M059J (cell line): ENCODE measurements at regions not wholly inside any gene's neighbourhood (a gene's known extent, or its start where the extent isn't known, plus 50 kb on each side); places are given as distances from the start of the nearest gene placed in this dataset.
"Not testable (repeated sequence)": the region's sequence is repeated elsewhere in the genome, so short reads cannot be mapped to it uniquely, and the experiment has no call there.

Experiments used
- DNase-seq: peaks from one replicate; pipeline ENCODE4 v3.0.0-alpha.2; 2012; ENCODE audit warnings: low read depth

DNA sequence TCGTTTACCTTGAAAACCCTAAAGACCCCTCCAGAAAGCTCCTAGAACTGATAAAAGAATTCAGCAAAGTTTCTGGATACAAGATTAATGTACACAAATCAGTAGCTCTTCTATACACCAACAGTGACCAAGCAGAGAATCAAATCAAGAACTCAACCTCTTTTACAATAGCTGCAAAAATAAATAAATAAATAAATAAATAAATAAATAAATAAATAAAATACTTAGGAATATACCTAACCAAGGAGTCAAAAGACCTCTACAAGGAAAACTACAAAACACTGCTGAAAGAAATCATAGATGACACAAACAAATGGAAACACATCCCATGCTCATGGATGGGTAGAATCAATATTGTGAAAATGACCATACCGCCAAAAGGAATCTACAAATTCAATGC lies 186.8 kb upstream of the EOLA2 start:
- DNase-seq: not testable (repeated sequence)

DNA sequence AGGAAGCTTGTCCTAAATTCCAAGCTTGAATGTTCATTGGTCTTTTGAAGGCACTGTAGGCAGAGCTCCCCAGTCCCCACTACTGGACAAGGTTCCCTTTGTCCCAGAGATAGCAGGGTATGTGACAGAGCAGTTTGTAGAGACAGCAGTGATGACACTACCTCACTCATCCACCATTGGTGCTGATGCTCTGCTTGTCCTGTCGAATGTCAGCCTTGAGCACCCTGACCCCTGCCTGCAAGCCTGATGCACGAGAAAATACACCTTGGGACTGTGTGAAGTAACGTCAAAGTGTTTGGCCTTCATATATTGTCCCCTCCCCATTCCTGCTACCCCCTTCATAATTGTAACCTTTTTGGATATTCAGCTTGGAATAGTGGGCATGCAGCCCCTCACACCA lies 188.9 kb upstream of the EOLA2 start:
- no peak for DNase-seq

DNA sequence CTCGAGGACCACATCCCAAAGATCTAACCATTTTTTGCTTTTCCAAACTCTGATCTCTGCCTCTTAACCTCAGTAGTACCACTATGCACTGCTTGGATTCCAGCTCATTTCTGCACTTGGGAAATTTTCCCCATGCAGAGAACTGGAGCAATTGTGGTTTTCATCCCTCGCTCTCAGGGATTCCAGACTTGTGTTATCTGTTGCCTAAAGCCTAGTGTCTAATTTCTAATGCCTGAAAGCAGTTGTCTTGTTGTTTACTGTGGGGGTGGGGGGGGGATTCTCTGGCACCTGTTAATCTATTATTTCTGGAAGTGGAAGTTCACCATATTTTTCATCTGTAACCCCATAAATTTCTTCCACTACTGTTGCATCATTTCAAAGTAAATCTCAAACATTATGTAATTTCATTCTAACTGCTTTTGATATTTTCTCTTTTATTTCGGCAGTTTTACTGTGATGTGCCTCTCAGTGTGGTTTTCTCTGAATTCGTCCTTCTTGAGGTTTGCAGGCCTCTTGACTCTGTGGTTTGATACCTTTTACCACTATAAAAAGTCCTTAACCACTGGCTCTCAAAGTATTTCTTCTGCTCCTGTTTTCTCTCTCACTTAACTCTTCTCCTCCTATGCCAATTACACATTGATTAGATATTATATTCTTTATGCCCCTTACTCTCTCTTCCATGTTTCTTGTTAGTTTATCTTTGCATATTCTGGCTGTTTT lies 205.6 kb upstream of the EOLA2 start:
- peak; percentile 53 for DNase-seq

DNA sequence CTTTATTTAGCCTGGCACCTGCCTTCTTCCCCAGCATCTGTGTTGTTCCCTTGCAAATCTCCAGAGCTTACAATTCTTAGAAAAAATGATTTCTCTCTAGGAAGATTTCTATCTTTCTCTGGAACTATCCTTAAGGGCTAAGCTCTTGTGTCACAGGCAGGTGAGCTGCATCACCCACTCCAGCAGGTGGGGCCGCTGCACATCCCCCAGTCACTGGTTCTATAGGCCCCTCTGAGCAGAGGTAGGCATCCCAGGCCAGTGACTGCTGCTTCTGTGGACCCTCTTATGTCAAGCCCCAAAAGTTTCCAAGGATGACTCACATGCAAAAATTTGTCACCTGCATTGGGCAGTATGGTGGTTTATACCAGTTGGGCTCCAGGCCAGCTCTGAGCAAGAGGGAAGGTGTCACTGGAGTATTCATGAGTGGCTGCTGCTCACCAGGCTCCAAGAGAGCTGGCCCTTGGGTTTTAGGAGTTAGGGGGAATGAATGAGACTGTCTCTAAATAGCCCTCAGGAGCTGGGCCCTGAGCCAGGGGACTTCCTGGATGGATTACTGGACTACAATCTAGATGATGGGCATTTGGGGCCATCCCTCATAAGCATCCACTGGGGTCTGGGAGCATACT lies 208.1 kb upstream of the EOLA2 start:
- peak; percentile 72 for DNase-seq

DNA sequence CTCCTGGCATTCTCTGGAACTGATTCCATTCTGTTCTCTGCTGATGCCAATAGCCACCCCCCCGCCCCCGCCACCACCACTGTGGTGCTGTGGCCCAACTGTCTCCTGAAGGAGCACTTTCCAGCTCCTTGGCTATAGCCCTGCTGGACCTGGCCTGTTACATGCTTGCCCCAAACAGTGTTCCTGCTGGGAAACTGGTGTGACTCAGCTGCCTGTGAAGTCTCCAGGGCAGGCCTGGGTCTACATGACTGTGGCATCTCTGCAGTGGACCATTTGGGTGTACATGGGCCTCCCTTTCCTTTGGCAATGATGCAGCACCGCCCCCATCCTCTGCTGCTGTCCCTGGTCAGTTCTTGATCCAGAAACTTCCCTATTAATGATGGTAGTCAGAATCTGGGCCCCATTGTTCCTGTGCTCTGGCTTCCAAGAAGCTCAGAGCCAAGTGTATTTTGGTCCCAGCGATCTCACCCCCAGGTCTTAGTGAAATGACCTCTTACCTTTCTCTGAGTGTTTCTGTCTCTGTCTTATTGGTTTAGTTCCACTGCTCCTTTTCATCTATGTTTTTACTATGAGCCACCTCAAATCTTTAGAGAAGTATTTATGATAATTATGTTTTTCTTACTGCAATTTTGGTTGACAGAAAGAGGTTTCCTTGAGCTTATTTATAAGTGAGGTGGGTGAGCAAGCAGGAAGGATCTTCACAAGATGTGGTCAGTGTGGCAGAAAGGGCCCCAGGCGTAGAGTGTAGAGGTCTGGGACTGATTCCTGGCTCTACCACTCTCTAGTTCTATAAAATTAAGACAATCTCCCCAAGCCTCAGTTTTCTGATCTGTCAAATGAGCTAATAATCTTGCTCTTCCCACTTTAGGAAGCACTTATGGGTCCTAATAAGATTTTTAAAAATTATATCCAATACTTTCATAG lies 210.7 kb upstream of the EOLA2 start:
- DNase-seq: peak; percentile 79

DNA sequence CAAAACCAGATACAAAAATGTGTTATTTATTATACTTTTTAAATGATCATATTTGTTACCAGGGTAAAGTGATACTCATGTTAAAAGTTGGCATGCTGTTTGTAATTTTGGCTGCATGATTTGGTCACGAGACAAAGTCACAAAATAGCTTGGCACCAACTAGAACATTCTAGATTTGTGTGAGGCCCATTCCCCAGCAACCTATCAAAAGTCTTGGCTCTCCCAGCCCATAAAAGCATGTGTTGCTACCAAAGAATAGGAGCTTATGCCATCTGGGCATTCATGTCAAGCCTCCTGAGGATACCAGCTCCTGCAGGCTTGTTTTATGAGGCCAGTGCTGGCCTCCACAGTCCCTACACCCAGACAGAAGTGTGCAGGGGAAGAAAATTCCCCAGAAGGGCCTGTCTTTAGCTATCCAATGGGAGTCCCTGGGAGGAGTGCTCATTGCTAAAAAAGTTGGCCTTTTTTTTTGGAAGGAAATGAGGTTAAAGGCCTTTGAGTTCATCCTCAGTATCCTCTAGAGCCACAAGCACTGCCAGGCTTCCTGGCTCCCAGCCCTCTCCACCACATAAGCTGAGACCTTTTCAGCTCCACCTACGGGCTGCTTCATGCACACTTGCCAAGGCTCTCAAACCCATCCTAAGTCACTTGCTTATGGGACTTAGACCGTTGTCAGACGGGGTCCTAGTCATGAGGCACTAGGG lies 211.9 kb upstream of the EOLA2 start:
- peak; percentile 22 for DNase-seq

DNA sequence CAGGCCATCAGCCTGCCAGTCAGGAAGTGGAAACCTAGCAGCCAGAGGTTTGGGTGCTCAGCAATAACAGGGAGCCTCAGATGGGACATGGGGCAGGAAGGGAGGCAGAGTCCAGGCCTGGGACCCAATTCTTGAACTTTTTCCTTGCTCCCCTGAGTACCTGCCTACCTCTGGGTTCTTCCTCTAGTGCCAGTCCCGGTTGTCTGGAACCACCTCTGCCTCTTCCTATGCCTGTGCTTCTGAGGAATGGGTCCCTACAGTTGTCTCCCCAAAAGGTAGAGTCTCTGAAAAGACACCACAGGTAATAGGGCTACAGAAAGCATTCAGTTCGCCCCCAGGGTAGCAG lies 212.4 kb upstream of the MAMLD1 start:
- DNase-seq: no peak

DNA sequence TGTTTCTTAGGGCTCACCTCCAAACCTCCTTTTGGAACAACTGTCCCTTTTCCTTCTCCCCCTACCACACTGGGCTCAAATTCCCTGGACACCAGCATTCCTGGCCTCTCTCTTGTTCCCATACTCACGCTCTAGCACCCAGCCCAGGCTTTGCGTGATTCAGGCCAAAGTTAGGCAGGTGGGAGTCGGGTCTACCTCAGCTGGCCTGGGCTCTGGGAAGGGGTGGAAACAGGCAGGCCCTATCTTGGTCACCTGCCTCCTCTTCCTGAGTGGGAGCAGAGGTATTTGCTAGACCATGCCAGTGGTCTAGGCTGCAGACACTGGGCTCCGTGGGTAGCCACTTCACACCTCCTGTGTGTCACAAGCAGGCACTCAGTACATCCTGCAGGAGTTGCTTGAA lies 211.1 kb upstream of the MAMLD1 start:
- DNase-seq: no peak

DNA sequence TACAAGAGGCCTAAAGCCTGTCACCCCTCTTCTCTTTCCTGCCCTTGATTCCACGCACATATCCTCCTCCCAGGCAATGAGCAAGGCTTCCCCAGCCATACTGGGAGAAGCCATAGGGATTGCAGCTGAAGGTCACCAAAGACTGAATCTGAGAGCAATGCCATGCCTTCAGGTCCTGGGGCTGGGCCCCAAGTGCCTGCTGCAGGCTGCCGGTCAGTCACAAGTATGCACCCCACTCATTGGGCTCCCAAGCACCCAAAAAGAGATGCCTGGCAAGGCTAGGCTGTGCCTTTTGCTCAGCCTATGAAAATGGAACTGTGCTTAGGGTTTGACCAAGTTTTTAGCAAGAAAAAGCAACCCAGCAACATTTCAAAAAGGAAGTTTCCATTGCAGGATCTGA lies 210.6 kb upstream of the MAMLD1 start:
- DNase-seq: no peak

DNA sequence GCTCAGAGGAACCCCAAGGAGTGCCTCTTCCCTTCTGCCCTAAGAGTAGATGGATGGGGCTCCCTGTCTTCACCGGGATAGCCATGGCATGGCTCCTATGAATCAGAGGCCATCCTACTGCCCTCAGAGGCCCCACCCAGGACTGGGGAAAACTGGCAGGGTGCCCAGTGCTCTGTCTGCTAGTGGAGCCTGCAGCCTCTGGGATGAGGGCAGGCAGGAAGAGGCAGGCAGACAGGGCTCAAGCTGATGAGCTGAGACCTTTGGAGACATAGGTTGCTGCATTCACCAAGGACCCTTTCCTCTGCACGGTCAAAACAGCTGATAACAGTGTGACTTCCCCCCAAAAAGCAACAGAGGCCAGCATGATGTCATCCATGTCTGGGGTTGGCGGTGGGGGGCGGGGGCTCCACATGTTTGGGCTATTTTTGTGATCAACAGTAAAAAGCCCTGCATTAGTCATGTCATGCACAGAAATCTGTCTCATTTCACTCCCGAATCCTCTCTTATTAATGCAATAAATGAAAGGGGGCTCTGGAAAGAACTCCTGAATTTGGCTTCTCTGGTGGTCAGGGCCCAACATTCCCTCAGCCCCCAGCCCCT lies 207.6 kb upstream of the MAMLD1 start:
- DNase-seq: peak; percentile 91

DNA sequence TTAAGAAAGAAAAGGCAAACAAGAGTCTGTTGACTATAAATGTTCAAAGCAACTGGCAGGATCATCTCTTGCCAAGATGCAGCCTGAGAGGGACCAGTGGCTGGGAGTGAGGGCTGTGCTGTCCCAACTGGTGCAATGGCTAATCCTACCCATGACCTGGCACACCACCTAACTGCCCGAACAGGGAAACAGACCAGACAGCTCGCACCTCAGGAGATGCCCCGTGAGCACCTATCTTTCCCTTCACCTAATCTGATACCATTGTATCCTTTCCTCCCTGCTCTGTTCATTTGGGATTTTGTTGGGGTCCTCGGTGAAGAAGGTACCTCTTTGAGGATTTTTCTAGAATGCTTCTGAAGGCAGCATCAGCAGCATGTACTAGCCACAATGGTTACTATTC lies 206.5 kb upstream of the MAMLD1 start:
- no peak for DNase-seq

DNA sequence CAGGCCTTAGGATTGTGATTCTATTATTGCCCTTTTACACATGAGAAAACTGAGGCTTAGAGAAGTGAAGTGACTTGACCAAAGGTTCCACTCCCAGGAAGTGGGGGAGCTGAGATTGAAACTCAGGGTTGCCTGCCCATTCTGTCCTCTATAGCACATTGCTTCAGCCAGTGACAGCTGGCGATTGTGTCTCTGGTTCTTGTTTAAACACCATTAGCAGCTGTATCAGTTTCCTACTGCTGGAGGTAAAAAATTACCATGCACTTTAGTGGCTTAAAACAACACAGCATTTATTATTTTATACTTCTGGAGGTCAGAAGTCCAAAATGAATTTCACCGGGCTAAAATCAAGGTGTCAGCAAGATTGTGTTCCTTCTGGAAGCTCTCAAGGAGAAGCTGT lies 205.8 kb upstream of the MAMLD1 start:
- no peak for DNase-seq

DNA sequence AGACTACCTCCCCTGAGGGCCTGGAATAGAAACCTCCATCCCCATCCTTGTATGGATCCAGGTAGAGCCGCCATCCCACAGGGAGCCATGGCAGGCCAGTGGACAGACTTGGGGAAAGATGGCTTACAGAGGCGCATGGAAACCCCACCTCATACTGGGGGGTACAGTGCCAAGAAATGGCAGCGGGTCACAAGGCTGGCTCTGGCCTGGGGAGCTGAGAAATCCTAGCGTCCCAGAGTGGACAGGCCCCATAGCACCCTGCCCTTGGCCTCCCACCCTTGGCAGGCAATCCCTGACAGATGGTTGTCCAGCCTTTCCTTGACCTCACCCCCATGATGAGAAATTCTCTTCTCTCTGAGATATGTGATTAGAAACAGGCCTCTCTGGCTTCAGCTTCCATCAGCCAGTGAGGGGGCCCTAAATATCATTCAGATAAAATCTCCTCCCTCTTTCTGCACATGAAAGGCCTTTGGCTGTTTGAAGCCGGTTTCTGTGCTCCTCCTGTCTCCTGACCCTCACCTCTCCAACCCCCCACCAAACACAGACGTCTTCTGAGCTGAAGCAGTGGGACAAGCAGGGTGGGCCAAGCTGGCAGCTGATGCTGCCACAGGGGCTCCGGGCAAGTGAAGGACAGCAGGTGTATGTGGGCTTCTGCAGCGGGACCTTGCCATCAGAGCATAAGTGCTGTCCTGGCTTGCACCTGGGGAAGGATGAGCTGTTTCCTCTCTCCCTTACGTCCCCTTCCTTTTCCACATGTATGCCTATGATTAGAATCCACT lies 204.4 kb upstream of the MAMLD1 start:
- no peak for DNase-seq

DNA sequence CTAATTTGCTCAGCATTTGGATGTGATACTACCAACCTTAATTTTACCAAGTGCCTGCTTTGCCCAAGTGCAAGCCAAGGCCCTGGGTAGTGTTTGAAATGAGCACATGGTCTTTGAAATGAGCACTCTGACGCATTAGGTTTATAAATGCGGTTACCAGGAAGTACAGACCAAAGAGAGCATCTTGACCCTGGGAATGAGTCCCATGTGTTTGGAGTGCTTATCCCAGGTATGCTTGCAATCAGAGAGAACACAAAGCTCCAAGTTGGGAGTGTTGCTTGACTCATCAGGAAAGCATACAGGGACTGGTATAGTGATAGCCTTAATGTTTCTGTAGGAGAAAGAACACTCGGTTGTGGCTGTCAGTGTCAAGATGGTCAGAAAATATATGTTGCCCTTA lies 203.6 kb upstream of the MAMLD1 start:
- DNase-seq: no peak

DNA sequence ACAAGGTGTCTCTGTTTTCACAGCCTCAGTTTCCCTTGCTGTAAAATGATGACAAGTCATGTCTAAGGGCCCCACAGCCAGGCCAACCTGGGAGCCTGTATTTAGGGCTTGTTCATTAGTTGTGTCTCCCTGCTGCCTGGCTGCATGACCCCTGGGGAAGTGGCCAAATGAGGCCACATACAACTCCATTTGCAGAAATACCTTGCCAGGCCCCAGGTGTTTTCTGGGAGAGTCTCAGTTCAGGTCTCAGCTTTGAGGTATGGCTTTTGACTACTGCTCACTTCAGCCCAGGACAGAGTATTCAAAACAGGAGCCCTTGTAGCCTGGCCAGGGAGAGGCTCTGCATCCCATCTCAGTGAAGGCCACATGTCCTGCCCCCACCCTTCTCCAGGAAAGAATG lies 202.5 kb upstream of the MAMLD1 start:
- DNase-seq: no peak

DNA sequence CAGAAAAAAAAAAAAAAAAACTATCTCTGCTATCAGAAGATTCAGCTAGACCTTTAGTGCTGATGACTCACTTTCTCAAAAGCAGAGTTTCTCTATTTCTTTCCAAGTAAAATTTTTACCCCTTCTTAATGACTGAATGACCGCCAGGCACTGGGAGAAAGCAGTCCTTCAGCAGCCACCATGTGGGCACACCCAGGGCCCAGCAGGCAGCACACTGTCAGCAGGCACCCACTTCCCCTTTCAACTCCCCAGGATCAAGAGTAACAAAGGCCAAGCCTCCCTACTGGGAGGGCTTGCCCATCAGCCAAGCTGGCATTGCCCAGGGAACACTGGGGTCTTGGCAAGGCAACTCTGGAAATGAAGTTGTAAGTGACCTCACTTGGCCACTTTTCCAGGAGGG lies 201.9 kb upstream of the MAMLD1 start:
- DNase-seq: peak; percentile 52

DNA sequence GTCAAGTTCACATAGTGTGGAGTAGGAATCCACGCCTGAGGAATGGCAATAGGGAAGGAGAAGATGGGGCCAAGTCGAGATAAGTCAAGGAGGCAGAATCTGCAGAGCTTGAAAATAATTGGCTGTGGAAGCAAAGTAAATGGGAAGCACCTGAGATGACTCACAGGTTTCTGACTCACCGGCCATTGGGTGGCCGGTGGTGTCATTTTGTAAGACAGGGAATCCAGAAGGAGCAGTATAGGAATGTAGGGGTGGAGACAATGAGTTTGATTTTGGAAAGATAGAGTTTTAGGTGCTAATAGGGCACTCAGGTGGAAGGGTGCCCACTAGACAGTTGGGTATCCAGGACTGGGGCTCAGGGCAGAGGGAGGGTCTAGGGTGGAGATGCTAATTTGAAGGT lies 201.0 kb upstream of the MAMLD1 start:
- DNase-seq: peak; percentile 82

DNA sequence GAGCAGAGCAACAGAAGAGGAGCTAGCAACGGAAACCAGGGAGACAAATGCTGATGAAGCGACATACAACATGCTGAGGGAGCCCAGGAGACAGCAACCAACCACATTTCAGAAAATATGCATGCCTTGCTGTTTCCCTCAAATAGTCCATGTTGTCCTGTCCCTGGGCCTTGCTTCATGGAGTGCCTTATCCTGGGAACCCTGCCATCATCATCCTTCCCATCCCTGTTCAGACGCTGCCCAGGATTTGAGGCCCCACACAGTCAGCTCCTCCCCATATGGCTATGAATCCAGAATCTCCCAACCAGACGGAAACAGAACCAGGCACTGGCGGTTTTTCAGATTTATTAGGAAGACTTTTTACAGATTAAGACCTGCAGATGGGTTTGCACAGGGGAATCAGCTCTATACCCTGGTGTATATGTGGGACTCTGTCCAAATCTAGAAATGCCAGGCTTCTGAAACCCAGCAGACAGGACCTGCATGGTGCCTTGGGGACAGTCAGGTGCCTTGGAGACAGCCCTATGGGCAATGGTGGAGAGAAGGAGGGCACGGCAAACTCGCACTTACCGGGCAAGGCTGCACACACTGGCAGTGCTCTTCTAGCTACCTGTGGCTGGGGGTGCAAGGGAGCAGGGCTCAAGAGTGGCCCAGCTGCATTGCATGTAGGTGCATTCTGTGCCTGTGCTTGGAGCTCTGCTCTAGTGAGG lies 199.7 kb upstream of the MAMLD1 start:
- no peak for DNase-seq

DNA sequence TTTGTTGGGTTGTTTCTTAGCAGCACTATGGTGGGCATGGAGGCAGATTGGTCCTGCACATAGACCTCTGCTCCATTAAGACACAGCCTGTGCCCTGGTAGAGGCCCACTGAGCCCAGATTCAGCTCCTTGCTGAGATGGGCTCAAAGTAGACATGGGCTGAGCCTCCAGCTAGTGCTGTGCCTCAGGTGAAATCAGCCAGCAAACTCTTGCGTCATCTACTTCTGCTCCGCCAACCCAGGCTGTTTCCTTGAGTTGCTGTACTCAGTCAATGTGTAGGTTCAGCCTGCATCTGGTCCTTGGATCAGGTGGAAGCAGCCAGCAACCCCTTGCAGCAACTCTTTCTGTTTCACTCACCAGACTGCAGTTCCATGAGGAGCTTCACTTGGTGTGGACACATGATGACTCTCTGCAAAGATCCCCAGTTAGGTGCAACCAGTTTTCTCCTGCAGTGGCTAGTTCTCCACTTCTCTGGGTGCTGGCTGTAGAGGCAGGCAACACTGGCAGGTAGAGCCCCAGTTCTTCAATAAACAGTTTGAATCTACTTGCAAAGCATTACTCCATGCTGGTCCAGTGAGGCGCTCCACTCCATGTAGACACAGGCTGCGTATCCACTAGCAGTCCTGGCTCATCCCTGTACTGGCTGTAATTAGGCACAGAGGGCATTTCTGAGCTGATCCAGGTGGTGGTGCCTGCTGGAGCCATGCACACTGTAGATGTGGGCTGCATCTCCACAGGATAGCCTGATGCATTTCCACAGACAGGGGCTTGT lies 199.0 kb upstream of the MAMLD1 start:
- no peak for DNase-seq
